ENCODE measurements at regions not wholly inside any gene's neighbourhood (a gene's known extent, or its start where the extent isn't known, plus 50 kb on each side); places are given as distances from the start of the nearest gene placed in this dataset.

DNA sequence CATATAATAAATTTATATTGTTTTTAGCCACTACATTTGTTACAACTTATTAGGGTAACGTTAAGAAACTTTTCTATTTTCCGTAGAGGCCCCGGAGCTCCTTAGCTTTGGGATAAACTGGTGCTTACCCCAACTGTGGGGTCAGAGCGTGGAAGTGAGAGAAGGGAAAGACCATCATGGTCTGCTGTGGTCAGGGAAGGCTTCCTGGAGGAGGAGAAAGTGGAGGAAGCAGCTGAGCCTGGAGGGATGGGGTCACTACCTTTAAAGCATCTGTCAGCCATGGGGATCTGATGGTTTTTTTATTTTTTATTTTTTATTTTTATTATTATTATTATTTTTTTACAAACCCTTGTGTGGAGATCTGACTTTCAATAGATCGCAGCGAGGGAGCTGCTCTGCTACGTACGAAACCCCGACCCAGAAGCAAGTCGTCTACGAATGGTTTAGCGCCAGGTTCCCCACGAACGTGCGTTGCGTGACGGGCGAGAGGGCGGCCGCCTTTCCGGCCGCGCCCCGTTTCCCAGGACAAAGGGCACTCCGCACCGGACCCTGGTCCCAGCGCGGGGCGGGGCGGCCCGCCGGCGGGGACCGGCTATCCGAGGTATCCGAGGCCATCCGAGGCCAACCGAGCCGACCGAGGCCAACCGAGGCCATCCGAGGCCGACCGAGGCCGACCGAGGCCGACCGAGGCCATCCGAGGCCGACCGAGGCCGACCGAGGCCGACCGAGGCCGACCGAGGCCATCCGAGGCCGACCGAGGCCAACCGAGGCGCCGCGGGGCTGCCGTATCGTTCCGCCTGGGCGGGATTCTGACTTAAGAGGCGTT lies 1101.2 kb upstream of the TMEM132C start:
- TF ChIP-seq POLR2A (IDR thresholded peaks at IDR 0.05), result no peak
- TF ChIP-seq, protein P1, sequence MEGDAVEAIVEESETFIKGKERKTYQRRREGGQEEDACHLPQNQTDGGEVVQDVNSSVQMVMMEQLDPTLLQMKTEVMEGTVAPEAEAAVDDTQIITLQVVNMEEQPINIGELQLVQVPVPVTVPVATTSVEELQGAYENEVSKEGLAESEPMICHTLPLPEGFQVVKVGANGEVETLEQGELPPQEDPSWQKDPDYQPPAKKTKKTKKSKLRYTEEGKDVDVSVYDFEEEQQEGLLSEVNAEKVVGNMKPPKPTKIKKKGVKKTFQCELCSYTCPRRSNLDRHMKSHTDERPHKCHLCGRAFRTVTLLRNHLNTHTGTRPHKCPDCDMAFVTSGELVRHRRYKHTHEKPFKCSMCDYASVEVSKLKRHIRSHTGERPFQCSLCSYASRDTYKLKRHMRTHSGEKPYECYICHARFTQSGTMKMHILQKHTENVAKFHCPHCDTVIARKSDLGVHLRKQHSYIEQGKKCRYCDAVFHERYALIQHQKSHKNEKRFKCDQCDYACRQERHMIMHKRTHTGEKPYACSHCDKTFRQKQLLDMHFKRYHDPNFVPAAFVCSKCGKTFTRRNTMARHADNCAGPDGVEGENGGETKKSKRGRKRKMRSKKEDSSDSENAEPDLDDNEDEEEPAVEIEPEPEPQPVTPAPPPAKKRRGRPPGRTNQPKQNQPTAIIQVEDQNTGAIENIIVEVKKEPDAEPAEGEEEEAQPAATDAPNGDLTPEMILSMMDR (IDR thresholded peaks at IDR 0.05), result no peak
